HEK293 (cell line): ENCODE measurements at regions not wholly inside any gene's neighbourhood (a gene's known extent, or its start where the extent isn't known, plus 50 kb on each side); places are given as distances from the start of the nearest gene placed in this dataset.

ENCODE experiments used
- ZNF621 ChIP-seq: fragments of 450-650 bp; formaldehyde crosslinking; IDR thresholded peaks from 2 replicates; pipeline ENCODE4 v1.5.1; 2017; ENCODE audit warnings: missing biosample characterization, missing genetic modification characterization
- ZNF776 ChIP-seq: fragments of 450-650 bp; formaldehyde crosslinking; IDR thresholded peaks from 2 replicates; pipeline ENCODE4 v1.5.0; 2017; ENCODE audit warnings: missing biosample characterization, missing genetic modification characterization, borderline replicate concordance
- TF ChIP-seq, protein P1 (sequence below): fragments of 450-650 bp; formaldehyde crosslinking; IDR thresholded peaks from 2 replicates; pipeline ENCODE4 v1.5.1; 2016; ENCODE audit warnings: missing biosample characterization, missing genetic modification characterization
- TF ChIP-seq, protein P2 (sequence below): fragments of 450-650 bp; formaldehyde crosslinking; IDR thresholded peaks from 2 replicates; pipeline ENCODE4 v1.5.1; 2016; ENCODE audit warnings: missing biosample characterization, missing genetic modification characterization

- TF ChIP-seq, protein P1, sequence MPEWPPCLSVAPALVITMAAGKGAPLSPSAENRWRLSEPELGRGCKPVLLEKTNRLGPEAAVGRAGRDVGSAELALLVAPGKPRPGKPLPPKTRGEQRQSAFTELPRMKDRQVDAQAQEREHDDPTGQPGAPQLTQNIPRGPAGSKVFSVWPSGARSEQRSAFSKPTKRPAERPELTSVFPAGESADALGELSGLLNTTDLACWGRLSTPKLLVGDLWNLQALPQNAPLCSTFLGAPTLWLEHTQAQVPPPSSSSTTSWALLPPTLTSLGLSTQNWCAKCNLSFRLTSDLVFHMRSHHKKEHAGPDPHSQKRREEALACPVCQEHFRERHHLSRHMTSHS (tag by site-specific recombination) = no peak
- TF ChIP-seq, protein P2, sequence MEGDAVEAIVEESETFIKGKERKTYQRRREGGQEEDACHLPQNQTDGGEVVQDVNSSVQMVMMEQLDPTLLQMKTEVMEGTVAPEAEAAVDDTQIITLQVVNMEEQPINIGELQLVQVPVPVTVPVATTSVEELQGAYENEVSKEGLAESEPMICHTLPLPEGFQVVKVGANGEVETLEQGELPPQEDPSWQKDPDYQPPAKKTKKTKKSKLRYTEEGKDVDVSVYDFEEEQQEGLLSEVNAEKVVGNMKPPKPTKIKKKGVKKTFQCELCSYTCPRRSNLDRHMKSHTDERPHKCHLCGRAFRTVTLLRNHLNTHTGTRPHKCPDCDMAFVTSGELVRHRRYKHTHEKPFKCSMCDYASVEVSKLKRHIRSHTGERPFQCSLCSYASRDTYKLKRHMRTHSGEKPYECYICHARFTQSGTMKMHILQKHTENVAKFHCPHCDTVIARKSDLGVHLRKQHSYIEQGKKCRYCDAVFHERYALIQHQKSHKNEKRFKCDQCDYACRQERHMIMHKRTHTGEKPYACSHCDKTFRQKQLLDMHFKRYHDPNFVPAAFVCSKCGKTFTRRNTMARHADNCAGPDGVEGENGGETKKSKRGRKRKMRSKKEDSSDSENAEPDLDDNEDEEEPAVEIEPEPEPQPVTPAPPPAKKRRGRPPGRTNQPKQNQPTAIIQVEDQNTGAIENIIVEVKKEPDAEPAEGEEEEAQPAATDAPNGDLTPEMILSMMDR (tag by site-specific recombination) = no peak
- TF ChIP-seq ZNF621 (tag by site-specific recombination) (no peak), ZNF776 (tag by site-specific recombination) (no peak)
Observed at GRCh38 chr10:106214243-106214642, 950.3 kb downstream of the SORCS1 start.
